Dedifferentiated amniotic fluid mesenchymal stem cell (primary cell): ENCODE measurements at regions not wholly inside any gene's neighbourhood (a gene's known extent, or its start where the extent isn't known, plus 50 kb on each side); places are given as distances from the start of the nearest gene placed in this dataset.
"Not testable (repeated sequence)": the region's sequence is repeated elsewhere in the genome, so short reads cannot be mapped to it uniquely, and the experiment has no call there.

Source experiments
- DNase-seq: peaks from one replicate; pipeline ENCODE4 v3.0.0-alpha.2; 2016; ENCODE audit errors: extremely low spot score

DNA sequence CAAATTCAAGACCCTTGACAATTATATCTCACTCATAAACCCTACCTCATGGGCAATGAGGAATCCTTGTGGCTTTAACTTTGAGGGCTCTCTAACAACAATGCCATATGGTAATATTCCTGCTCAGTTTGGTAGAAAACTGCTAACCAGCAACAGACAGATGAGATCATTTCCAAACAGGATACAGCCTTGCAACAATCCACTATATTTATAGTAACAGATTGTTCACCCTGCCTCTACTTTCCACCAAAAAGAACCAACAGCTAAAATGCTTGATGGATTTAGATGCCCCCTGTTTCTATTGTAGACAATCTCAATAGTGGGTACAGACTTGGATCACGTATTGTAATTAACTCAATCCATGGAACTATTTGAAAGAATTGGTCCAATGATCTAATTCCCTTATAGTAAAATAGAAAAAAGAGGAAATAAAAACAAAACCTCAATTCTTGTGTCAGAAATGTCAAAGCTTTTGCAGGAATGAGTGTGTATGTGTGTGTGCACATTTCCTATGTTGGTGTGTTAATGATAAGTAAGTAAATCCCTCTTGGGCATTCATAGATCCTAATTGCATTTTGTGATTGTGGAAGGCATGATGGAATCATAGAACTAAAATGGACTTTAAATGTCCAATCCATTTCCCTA is 100.0 kb upstream of the EDEM3 start:
- DNase-seq, result peak; percentile 21

DNA sequence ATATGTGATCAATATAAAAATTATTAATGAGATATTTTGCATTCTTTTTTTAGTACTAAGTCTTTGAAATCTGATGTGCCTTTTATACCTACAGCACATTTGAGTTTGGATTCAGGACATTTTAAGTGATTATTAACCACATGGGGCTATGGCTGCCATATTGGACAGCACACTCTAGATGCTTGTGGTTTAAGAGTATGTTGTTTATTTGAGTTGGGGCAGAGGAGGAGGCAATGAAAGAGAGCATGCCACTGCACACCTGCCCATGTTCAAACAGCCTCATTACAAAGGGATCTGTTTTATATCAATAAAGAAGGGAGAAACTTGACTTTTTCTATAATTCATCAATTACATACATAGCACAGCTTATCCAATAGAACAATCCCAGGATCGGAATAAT is 99.4 kb upstream of the EDEM3 start:
- no peak for DNase-seq

DNA sequence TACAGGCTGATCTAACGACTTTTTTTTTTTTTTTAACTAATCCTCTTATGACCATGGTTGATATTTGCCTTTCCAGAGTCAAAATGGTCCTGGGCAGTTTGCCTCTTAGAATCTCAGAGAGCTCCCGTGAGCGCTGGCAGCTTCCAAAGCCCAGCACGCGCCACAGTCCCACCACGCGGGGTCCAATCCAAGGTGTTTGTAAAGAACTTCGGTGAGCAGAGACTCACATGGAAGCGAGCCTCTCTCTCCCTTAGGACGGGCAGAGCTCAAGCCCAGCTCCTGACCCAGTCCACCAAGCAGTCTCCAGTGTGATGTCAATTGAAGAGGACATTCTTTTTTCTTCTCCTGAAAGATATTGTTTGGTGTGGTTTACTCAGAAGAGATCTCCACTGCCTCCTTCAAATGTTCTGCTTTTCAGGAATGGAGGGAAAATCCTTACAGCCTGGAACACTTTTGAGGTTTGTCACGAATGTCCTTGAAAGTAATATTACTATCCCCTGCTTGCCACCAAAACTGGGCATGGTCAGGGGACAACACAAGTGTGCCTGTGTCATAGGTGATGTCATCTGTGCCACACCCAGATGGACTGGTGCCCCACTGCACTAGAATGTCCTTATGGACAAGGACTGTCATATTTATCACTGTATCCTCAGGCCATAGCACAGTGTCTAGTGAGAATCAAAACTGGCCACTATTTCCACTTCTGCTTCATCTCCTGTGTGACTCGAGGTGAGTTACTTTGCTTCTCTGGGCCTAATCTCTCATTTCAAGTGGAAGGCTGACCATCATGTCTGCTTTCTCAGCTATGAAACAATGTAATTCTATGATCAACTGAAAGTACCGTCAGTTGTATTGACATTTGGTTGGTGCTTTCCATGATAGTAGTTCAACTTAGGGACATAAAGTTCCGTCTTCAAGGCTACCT is 97.4 kb upstream of the EDEM3 start:
- no peak for DNase-seq

DNA sequence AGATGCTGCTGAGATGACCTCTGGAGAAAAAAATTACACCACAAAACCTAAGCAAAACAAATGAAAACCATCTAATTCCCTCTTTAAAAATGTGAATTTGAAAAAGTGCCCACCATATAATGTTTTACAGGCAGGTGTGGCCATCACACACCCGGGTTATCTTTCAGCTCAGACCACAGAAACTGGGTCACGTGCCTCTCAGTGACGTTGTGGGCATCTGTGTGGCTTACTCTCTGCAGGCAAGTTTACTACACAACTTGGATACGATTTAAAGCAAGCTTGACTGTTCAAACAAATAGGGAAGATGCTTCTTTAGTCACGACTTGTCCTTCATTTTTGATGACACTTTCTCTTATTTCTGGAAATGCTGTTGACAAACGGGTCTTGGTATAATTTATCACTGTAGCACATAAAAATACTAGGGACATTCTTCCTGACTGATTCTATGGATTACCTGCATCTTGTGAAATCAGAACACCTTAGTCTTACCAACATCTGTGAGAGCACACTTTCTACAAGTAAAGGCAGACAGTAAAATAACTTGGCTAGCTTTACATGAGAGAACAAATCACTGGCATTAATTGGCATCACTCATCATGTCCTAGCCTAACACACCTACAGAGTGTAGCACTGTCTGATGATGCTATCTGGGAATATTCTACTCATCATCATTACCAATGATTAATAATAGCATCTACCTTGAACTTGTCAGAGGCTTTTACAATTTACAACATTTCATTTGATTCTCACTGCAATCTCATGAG is 89.3 kb upstream of the EDEM3 start:
- no peak for DNase-seq

DNA sequence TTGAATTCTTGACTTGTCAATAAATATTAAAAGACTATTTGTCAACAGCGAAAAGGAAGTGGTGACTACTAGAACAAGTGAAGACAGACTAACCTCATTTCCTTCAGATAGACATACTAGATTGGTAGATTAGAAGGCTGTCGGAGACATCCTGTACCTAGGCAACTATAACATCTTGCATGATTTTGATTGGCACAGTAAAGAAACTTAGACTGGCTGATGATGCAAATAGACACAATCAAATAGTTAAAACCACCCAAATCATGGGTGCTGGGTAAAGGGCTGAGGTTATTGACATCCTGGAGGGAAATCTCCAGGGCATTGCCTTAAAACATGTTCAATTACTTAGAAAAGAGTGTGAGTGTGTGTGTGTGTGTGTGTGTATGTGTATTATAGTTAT is 85.9 kb upstream of the EDEM3 start:
- no peak for DNase-seq

DNA sequence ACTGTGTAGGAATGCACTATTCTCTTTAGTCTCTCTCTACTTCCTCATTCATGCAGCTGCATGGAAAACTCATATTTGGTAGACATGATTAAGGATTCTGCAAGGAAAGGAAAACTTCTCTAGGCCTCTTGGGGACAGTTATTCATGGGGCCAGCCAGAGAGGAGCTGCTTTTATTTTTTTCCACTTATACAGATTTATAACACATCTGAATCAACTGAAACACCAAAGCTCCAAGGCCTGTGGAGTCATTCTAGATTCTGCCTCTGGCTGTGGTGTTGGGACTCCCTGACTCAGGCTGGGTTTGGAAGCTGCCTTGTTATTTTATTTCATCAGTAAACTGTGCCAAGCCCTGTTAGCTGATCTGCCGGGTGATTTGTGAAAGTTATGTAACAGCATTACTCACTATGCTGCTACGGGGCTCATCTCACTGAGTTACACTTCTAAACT is 83.9 kb upstream of the EDEM3 start:
- DNase-seq, result peak; percentile 96

DNA sequence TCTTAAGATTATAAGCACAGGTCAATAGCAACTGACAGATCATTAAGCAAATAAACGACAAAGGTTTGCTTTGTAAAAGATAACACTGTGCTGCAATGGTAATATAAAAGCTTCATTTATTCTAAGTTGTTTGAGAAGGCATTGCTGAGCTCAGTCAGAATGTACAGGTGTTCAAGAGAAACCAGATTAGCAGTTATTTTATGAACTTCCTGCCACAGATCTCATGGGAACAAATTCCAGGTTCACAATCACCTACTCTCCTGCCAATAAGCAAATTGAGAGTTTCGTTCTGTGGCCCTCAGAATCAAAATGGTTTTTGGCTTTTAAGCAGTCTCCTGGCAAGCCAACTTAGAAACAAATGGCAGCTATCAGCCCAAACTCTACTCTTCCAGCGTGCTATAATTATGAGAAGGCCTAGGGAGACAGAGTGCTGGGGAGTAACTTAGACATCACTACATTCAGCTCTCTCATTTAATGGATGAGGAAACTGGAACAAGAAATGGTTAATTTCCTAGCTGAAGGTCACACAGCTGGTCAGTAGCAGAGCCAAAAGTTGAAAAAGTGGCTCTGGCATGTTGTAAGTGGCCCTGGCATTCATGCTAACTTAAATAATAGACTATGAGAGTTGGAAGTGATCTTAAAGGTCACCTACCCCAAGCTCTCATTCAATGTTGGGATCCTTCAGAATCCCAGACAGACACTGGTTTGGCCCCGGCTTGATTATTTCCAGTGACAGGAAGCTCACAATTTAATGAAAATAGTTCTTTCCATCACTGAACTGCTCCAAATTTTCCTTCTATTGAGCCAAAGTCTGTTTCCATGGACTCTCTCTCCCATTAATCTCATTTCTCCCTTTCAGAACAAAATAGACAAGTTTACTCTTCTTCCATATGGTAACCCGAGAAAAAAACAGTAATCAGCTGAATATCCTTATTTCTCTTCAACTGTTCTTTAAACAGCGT is 82.6 kb upstream of the EDEM3 start:
- DNase-seq, result no peak

DNA sequence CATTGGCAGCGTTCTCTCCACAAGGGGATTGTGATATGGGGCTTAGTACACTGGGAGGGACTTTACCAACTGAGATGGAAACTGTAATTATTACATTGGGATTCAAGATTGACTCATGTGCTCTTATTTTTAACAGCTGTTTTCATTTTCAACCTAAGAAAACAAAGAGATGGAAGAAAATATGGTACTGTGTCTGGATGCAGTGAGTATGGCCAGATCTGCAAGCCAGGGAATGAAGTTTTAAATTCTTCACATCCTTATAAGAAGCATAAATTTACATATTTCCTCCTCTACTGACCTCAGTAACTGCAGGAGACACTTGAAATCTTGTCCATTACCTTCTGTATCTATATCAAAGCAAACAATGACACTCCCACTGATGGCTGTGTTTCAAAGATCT is 81.5 kb upstream of the EDEM3 start:
- peak; percentile 20 for DNase-seq

DNA sequence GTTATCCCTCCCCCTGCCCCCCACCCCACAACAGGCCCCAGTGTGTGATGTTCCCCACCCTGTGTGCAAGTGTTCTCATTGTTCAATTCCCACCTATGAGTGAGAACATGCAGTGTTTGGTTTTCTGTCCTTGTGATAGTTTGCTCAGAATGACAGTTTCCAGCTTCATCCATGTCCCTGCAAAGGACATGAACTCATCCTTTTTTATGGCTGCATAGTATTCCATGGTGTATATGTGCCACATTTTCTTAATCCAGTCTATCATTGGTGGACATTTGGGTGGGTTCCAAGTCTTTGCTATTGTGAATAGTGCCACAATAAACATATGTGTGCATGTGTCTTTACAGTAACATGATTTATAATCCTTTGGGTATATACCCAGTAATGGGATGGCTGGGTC is 79.3 kb upstream of the EDEM3 start:
- not testable (repeated sequence) for DNase-seq

DNA sequence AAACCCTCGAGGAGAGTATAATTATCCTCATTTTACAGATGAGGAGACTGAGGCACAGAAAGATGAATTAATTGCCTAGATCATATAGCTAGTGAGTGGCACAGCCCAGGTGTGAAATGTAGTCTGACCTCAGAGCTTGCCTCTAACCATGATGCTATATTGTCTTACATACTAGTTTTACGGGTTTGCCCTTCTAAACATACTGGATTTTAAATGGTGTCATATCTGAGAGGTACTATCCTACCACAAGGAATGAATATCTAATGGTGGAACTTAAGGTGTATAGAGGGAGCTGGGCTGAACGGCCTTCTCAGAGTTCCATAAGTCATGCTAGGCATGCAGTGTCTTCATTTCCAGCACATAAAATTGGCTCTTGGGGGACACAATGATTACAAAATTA is 77.9 kb upstream of the EDEM3 start:
- no peak for DNase-seq

DNA sequence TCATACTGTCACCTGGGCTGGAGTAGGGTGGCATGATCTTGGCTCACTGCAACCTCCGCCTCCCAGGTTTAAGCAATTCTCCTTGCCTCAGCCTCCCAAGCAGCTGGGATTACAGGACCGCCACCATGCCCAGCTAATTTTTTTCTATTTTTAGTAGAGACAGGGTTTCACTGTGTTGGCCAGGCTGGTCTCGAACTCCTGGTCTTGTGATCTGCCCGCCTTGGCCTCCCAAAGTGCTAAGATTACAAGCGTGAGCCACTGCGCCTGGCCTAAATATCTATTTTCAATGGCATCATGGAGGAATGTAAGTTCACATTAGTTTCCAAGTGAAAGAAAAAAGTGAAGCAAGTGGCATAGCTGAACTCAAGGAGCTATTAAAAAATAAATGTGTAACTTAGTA is 74.8 kb upstream of the EDEM3 start:
- not testable (repeated sequence) for DNase-seq

DNA sequence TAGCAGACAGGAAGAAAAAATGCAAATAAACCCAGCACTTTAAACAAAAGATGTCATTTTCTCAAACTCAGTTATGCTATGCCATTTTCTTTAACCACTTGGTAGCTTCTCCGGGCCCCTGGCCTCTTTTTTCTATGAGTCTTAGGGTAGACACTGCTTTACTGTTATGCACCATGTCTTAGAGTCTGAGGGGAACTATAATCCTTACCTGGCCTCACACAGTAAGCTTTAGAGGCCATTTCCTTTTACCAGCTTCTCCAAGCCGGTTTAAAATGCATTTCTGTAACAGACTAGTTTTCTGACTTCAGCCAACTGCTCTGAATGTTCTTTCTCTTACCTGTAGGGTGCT is 73.7 kb upstream of the EDEM3 start:
- DNase-seq, result no peak

DNA sequence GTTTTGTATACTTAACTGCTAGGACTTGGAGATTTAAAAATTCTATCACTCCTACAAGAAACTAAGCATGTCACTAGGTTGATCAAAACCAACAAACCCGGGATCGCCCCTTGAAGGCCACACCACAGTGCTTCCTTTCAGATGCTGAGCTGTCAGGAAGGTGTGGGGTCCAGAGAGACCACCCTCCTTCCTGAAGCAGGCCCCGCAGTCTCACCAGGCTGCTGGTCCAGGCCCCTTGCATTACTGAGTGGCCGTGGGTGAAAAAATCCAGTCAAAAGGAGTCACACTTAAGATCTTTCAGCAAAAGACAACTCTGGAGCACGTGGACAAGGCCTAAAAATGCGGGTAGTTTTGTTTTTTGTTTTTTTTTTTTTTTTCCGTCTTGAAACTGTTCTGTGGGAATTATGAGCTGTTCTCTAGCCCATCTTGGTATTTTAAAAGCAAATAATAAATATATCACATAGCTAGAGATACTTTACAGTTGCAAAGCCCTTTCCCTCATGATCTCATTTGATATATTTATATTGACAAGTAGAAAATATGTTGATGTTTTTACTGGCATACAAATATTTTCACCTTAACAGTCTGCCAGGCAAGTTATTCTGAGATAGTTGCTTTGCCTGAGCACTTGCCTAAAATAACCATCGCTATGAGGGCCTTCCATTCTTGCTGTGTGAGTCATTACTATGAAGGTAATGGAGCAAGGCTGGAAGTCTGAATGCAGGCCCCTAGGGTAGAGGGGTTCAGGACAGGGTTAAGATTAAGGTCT is 73.1 kb upstream of the EDEM3 start:
- DNase-seq, result peak; percentile 64

DNA sequence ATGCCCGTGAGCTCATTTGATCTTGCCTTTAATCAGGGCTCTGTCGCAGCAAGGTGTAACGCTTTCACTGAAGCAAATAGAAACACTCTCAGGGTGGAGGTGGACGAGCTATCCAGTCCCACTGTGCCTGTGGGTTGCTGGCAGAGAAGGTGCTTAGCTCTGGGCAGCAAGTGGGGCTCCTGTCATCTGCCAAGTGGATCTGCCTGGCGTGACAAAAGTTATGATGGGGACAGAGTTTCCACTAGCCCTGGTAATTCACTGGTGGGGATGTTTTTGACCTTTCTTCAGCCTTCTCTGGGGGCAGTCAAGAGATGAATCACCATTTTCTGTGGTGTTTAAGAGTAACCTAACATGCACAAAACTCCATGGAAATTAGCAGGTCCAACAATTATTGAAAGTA is 71.3 kb upstream of the EDEM3 start:
- DNase-seq, result no peak

DNA sequence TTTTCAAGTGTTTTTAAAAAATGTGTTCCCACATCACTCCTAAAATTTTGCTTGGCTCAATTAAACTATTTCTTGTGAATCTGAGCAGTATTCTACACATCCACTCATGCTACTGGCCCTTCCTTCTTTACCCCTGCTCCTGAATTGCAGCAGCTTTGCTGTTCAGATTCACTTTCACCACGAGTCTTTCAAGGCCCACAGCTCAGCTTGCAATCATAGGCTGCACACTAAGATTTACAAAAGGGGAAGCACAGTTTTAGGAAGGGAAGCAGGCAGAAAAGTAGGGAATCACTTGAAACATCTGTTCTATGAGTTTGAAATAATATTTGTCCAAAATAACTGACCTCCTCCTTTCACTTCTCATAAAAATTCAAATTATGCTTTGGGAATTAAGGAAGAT is 70.9 kb upstream of the EDEM3 start:
- DNase-seq, result no peak

DNA sequence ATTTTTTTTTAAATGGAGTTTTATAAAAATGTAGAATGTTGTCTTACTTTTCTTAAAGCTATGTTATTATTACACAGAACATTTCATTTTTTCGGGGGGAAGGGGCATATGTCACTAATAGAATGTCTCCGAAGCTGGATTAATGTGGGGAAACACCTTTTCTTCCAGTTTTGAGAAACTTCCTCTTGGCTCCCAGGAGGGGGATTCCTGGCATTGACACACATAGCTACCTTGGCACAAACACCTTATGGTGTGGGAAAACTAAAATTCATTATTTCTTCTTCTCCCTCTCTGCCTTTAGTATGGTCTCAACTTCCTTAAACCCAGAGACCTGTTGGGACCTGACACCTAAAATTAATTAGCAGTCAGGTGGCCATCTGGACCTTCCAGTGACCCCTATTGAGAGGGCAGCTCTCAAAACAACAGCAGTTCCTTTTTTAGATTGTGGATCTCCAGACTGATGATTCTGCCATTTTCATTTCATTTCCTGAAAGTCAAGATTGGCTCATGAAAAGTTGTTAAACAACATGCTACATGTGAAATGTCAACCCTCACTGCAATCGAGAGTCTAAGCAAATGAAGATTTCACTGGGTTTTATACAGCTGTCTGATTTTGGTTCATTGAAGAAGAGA is 70.1 kb upstream of the EDEM3 start:
- DNase-seq, result no peak

DNA sequence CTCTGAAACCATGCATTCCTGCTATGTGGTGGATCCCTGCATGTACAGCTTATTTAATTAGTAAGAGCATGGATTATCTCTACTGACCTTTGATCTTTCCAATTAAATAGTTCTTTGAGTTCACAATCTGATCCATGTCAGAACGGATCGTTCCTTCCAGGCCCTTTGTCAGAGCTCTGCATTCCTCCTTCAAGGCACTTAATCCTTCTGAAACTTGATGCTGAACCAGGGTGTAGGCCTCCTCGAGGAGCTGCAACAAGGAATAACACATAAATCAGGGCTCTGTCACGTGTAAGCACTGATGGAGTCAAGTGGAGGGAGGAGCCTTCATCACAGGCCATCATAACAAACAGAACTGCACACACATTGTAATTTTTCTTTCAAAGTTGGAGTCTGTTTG is 68.4 kb upstream of the EDEM3 start:
- DNase-seq, result no peak

DNA sequence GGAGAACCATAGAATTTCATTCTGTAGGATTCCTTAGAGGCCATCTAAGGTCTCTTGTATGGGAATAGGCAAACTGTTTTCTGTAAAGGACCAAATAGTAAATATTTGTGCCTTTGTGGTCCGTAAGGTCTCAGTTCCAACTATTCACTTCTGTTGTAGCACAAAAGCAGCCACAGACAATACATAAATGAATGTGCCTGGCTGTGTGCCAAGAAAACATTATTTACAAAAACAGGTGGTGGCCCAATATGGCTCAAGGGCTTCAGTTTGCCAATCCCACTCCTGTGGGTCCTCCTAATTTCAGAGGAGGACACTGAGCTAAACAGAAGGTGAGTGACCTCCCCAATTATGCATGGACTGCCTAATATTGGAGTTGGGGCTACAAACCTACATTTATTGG is 67.6 kb upstream of the EDEM3 start:
- DNase-seq, result no peak

DNA sequence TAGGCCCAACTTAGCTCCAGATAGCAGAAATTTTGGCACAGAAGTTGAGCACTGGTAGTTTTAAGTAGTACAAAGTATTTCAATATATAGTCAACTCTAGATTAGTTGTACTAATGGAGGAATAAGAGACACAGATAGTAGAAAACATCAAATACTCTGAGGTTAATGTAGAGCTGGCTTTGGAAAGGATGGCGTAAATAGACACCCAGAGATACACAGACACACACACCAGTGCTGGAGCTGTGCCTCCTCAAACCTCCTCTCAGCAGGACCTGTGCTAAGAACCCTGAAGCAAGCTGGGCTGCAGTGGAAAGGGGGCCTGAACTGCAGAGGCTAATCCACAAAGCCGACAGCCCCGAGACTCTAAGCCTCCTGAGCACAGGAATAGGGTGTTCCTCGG is 67.0 kb upstream of the EDEM3 start:
- no peak for DNase-seq

DNA sequence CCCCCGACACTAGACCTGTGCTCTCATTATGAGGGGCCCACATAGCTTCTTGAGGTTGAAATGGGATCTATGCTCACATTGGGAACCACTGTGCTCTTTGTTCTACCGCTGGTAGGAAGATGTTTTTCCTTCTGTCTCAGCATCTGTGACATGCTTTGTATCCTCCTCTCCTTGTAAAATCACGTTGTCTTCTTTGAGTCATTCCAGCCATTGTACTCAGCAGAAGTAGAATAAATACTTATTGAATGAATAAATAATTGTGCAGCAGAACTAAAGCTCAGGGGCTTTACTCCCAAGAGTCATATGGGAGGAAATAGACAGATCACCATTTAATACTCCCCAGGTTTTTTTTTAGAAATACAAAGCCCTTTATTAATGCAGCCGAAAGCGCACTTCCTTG is 66.3 kb upstream of the EDEM3 start:
- DNase-seq, result no peak
